H9 (cell line): ENCODE measurements at regions not wholly inside any gene's neighbourhood (a gene's known extent, or its start where the extent isn't known, plus 50 kb on each side); places are given as distances from the start of the nearest gene placed in this dataset.
"Not testable (repeated sequence)": the region's sequence is repeated elsewhere in the genome, so short reads cannot be mapped to it uniquely, and the experiment has no call there.

Experiments used
- DNase-seq: peaks from one replicate; pipeline ENCODE4 v3.0.0-alpha.2; 2017
- H2AFZ ChIP-seq: one replicate; pipeline ENCODE4 v1.6.1; 2013; ENCODE audit warnings: mild to moderate bottlenecking, low read length, control low read depth, moderate library complexity
- H2AK5ac ChIP-seq: 2 replicates; pipeline ENCODE4 v1.6.1; 2013; ENCODE audit warnings: low read length, control low read depth, mixed read lengths; ENCODE audit not compliant: insufficient read length
- H2BK120ac ChIP-seq: one replicate; pipeline ENCODE4 v1.6.1; 2013; ENCODE audit warnings: low read depth, mild to moderate bottlenecking, low read length, control low read depth, inconsistent platforms; ENCODE audit not compliant: poor library complexity, severe bottlenecking
- H2BK12ac ChIP-seq: 2 replicates; pipeline ENCODE4 v1.6.1; 2013; ENCODE audit warnings: low read length, control low read depth, mixed read lengths, low read depth; ENCODE audit not compliant: insufficient read length
- H2BK15ac ChIP-seq: 2 replicates; pipeline ENCODE4 v1.6.1; 2013; ENCODE audit warnings: low read depth, low read length, control low read depth
- H2BK20ac ChIP-seq: one replicate; pipeline ENCODE4 v1.6.1; 2013; ENCODE audit warnings: low read depth, mild to moderate bottlenecking, low read length, control low read depth, inconsistent platforms; ENCODE audit not compliant: poor library complexity, severe bottlenecking
- H2BK5ac ChIP-seq: 2 replicates; pipeline ENCODE4 v1.6.1; 2013; ENCODE audit warnings: low read length, control low read depth, mixed read lengths; ENCODE audit not compliant: insufficient read length
- H3K14ac ChIP-seq: 2 replicates; pipeline ENCODE4 v1.6.1; 2013; ENCODE audit warnings: low read length, control low read depth; ENCODE audit not compliant: insufficient read depth
- H3K18ac ChIP-seq: 2 replicates; pipeline ENCODE4 v1.6.1; 2013; ENCODE audit warnings: low read depth, mild to moderate bottlenecking, mixed read lengths, low read length, control low read depth; ENCODE audit not compliant: insufficient read length
- H3K23ac ChIP-seq: 2 replicates; pipeline ENCODE4 v1.6.1; 2013; ENCODE audit warnings: low read length, control low read depth, mixed read lengths, low read depth; ENCODE audit not compliant: insufficient read length
- H3K23me2 ChIP-seq: 2 replicates; pipeline ENCODE4 v1.6.1; 2013; ENCODE audit warnings: low read depth, mild to moderate bottlenecking, mixed read lengths, low read length, control low read depth; ENCODE audit not compliant: insufficient read length, poor library complexity, severe bottlenecking
- H3K27ac ChIP-seq: 2 replicates; pipeline ENCODE4 v1.5.1; 2013; ENCODE audit warnings: low read length, control low read depth, mixed read lengths, low read depth; ENCODE audit not compliant: insufficient read length
- H3K27me3 ChIP-seq: 2 replicates; pipeline ENCODE4 v1.6.1; 2013; ENCODE audit warnings: low read length, control low read depth, inconsistent platforms; ENCODE audit not compliant: insufficient read depth
- H3K4ac ChIP-seq: 2 replicates; pipeline ENCODE4 v1.6.1; 2013; ENCODE audit warnings: low read depth, mild to moderate bottlenecking, control low read depth, inconsistent platforms, low read length, moderate library complexity
- H3K4me1 ChIP-seq: 2 replicates; pipeline ENCODE4 v1.6.1; 2013; ENCODE audit warnings: low read length, control low read depth, inconsistent platforms; ENCODE audit not compliant: insufficient read depth
- H3K4me2 ChIP-seq: 2 replicates; pipeline ENCODE4 v1.6.1; 2013; ENCODE audit warnings: low read length, control low read depth, mixed read lengths; ENCODE audit not compliant: insufficient read length, insufficient read depth
- H3K56ac ChIP-seq: 2 replicates; pipeline ENCODE4 v1.6.1; 2013; ENCODE audit warnings: low read depth, mild to moderate bottlenecking, mixed read lengths, low read length, control low read depth; ENCODE audit not compliant: insufficient read length
- H3K79me1 ChIP-seq: 2 replicates; pipeline ENCODE4 v1.6.1; 2013; ENCODE audit warnings: low read depth, mild to moderate bottlenecking, moderate library complexity, low read length, control low read depth, inconsistent platforms; ENCODE audit not compliant: insufficient read depth, poor library complexity, severe bottlenecking
- H3K79me2 ChIP-seq: 2 replicates; pipeline ENCODE4 v1.6.1; 2013; ENCODE audit warnings: low read length, control low read depth, inconsistent platforms; ENCODE audit not compliant: insufficient read depth
- H3K9ac ChIP-seq: 2 replicates; pipeline ENCODE4 v1.6.1; 2013; ENCODE audit warnings: low read length, control low read depth, mixed read lengths; ENCODE audit not compliant: insufficient read length; ENCODE audit errors: extremely low read depth
- H3K9me3 ChIP-seq: one replicate; pipeline ENCODE4 v1.6.1; 2013; ENCODE audit warnings: low read depth, low read length, inconsistent platforms; ENCODE audit not compliant: control insufficient read depth
- H3T11ph ChIP-seq: one replicate; pipeline ENCODE4 v1.6.1; 2013; ENCODE audit warnings: mild to moderate bottlenecking, low read length, control low read depth, inconsistent platforms
- H4K20me1 ChIP-seq: one replicate; pipeline ENCODE4 v1.6.1; 2013; ENCODE audit not compliant: control insufficient read depth, insufficient read length, insufficient read depth
- H4K5ac ChIP-seq: 2 replicates; pipeline ENCODE4 v1.6.1; 2013; ENCODE audit warnings: low read depth, mild to moderate bottlenecking, mixed read lengths, low read length, control low read depth; ENCODE audit not compliant: insufficient read length
- H4K8ac ChIP-seq: replicated peaks from 2 replicates; pipeline ENCODE4 v1.6.1; 2013; ENCODE audit warnings: low read length, control low read depth, mixed read lengths, low read depth; ENCODE audit not compliant: insufficient read length
- H4K91ac ChIP-seq: 2 replicates; pipeline ENCODE4 v1.6.1; 2013; ENCODE audit warnings: low read depth, mild to moderate bottlenecking, moderate library complexity, mixed read lengths, low read length, control low read depth; ENCODE audit not compliant: insufficient read length
- H3K27ac Mint-ChIP-seq, 3 experiments: 2 replicates in 2 of 3; 3 replicates in 1 of 3; pipeline ENCODE4 v1.8.0; 2020 to 2021; ENCODE audit warnings: mixed read lengths in 3 of 3, mild to moderate bottlenecking in 1 of 3, moderate library complexity in 1 of 3
- H3K27me3 Mint-ChIP-seq: 2 replicates; pipeline ENCODE4 v1.8.0; 2021; ENCODE audit warnings: low read depth, mild to moderate bottlenecking, moderate library complexity, mixed read lengths
- H3K36me3 Mint-ChIP-seq, 3 experiments: 2 replicates in 2 of 3; 3 replicates in 1 of 3; pipeline ENCODE4 v1.8.0; 2020 to 2021; ENCODE audit warnings: low read depth in 3 of 3, mixed read lengths in 3 of 3; ENCODE audit not compliant: insufficient read depth in 1 of 3
- H3K4me1 Mint-ChIP-seq, 2 experiments: 2 replicates each; pipeline ENCODE4 v1.8.0; 2020; ENCODE audit warnings: mixed read lengths in 2 of 2
- H3K4me3 Mint-ChIP-seq, 2 experiments: 2 replicates in 1 of 2; 3 replicates in 1 of 2; pipeline ENCODE4 v1.8.0; 2020 to 2021; ENCODE audit warnings: mild to moderate bottlenecking in 2 of 2, mixed read lengths in 2 of 2, moderate library complexity in 1 of 2
- H3K9me3 Mint-ChIP-seq, 2 experiments: 2 replicates in 1 of 2; 3 replicates in 1 of 2; pipeline ENCODE4 v1.8.0; 2020; ENCODE audit warnings: mild to moderate bottlenecking in 2 of 2, mixed read lengths in 2 of 2, moderate library complexity in 1 of 2
- WGBS: extraction: QIAGEN DNeasy Blood & Tissue Kit; methylation state at CpG from one replicate; pipeline ENCODE4 v1.1.7; 2013; ENCODE audit warnings: missing lambda C conversion rate, low lambda C conversion rate, mixed read lengths; ENCODE audit not compliant: insufficient read length; ENCODE audit errors: extremely low coverage; 5-methylcytosine and 5-hydroxymethylcytosine counted together

GRCh38 chr16:18217741-18218140 lies 118.8 kb downstream of the NPIPA8 start:
- H3K4me1 Mint-ChIP-seq, H2AK5ac ChIP-seq, H4K5ac ChIP-seq: not testable (repeated sequence)

GRCh38 chr16:18216814-18217213 lies 119.7 kb downstream of the NPIPA8 start:
- H3K36me3 Mint-ChIP-seq, H3K9me3 Mint-ChIP-seq, DNase-seq, H4K5ac ChIP-seq, H4K91ac ChIP-seq, H2BK120ac ChIP-seq, H2BK12ac ChIP-seq, H3K56ac ChIP-seq, H3K79me2 ChIP-seq, H3K9ac ChIP-seq, H3K27me3 ChIP-seq, H2AK5ac ChIP-seq, H3K9me3 ChIP-seq, H2BK15ac ChIP-seq, H3K27ac Mint-ChIP-seq, H3K4me2 ChIP-seq, H3K27me3 Mint-ChIP-seq, H4K8ac ChIP-seq, H3K14ac ChIP-seq, H3T11ph ChIP-seq, H3K4me1 ChIP-seq, H2BK20ac ChIP-seq, H3K4me3 Mint-ChIP-seq, H2AFZ ChIP-seq, H3K4ac ChIP-seq, H3K18ac ChIP-seq, H3K23ac ChIP-seq, H2BK5ac ChIP-seq, H4K20me1 ChIP-seq, H3K23me2 ChIP-seq, H3K79me1 ChIP-seq, H3K27ac ChIP-seq: not testable (repeated sequence)
- WGBS: no CpG with 5 or more reads among the region's 9 CpGs
- peaks cover 5 to 12% of the 10 kb centered on the region in 2 experiments for H3K4me1 Mint-ChIP-seq

More at GRCh38 chr16:18217741-18218140, 118.8 kb downstream of the NPIPA8 start:
- not testable (repeated sequence) for H4K20me1 ChIP-seq, H2BK15ac ChIP-seq, H3K27me3 ChIP-seq, H3K27me3 Mint-ChIP-seq, H3K4me3 Mint-ChIP-seq, H3K9me3 Mint-ChIP-seq, H2BK120ac ChIP-seq, H3T11ph ChIP-seq, H3K4ac ChIP-seq, H3K9me3 ChIP-seq, H2BK20ac ChIP-seq, H3K56ac ChIP-seq, H2AFZ ChIP-seq, H3K27ac ChIP-seq, H3K4me2 ChIP-seq, H3K23me2 ChIP-seq, H3K36me3 Mint-ChIP-seq, H2BK5ac ChIP-seq, H3K79me2 ChIP-seq, H4K8ac ChIP-seq, H3K4me1 ChIP-seq, H3K23ac ChIP-seq, H3K18ac ChIP-seq, H2BK12ac ChIP-seq, H3K14ac ChIP-seq, H3K79me1 ChIP-seq, H3K27ac Mint-ChIP-seq, H4K91ac ChIP-seq, H3K9ac ChIP-seq
- peak; percentile 33 for DNase-seq
- no CpG with 5 or more reads among the region's 9 CpGs for WGBS
